ENCODE measurements at regions not wholly inside any gene's neighbourhood (a gene's known extent, or its start where the extent isn't known, plus 50 kb on each side); places are given as distances from the start of the nearest gene placed in this dataset.

DNA sequence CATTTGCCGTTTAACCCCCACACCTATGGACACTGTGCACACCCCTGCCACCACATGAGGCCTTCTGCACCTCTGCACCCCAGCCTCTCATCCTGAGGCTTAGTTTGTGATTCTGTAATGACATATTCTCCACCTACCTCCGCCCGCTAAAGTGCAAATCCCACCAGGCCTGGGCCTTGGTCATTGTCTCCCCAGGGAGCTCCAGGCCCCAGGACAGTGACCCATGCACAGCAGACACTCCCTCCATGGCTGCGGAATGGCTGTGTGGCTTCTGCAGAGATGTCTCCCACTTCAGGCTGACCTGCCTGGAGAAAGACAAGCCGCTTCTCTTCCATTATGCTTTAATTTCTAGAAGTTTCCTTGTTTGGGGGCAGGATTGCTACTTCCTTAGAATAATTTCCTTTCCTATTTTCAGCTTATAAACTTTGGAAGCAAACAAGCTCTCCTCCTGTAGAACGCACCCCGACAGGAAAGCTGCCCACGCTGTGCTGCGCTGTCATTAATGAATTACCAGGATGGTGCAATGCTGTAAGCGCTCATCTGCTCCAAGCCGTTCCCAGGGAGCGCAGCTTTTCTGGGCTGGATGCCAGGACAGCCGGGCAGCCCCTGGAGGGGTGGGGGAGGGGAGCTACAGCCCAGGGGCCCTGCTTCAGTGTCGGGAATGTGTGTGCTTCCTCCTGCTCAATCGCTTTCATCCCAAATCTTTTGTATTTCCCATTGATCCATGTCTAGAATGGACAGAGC is 618.0 kb downstream of the BRD1 start:
- TF ChIP-seq RARB (CRISPR knock-in tag; IDR thresholded peaks at IDR 0.05): no peak
- no peak for TF ChIP-seq GLIS3 (CRISPR knock-in tag; IDR thresholded peaks at IDR 0.05)
- TF ChIP-seq, protein P1, sequence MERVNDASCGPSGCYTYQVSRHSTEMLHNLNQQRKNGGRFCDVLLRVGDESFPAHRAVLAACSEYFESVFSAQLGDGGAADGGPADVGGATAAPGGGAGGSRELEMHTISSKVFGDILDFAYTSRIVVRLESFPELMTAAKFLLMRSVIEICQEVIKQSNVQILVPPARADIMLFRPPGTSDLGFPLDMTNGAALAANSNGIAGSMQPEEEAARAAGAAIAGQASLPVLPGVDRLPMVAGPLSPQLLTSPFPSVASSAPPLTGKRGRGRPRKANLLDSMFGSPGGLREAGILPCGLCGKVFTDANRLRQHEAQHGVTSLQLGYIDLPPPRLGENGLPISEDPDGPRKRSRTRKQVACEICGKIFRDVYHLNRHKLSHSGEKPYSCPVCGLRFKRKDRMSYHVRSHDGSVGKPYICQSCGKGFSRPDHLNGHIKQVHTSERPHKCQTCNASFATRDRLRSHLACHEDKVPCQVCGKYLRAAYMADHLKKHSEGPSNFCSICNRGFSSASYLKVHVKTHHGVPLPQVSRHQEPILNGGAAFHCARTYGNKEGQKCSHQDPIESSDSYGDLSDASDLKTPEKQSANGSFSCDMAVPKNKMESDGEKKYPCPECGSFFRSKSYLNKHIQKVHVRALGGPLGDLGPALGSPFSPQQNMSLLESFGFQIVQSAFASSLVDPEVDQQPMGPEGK (CRISPR knock-in tag; IDR thresholded peaks at IDR 0.05; ENCODE audit: borderline replicate concordance): no peak
- no peak for TF ChIP-seq ZNF8 (CRISPR knock-in tag; IDR thresholded peaks at IDR 0.05)
- TF ChIP-seq SNAI2 (CRISPR knock-in tag; IDR thresholded peaks at IDR 0.05): no peak
- TF ChIP-seq ZFP30 (CRISPR knock-in tag; IDR thresholded peaks at IDR 0.05): no peak
- no peak for TF ChIP-seq ARNTL (CRISPR knock-in tag; IDR thresholded peaks at IDR 0.05; ENCODE audit: borderline replicate concordance, low read depth)

Data from SK-N-SH treated with all-trans-retinoic acid at 6 μM for 48 hours (cell line).